Keratinocyte (primary cell): ENCODE measurements at regions not wholly inside any gene's neighbourhood (a gene's known extent, or its start where the extent isn't known, plus 50 kb on each side); places are given as distances from the start of the nearest gene placed in this dataset.

Experiments
- EZH2 ChIP-seq: IDR thresholded peaks from one replicate; pipeline ENCODE4 v1.6.1; 2012; ENCODE audit warnings: inconsistent platforms, mild to moderate bottlenecking, low read length, moderate library complexity
- TF ChIP-seq, protein P1 (sequence below), 3 experiments: IDR thresholded peaks in 1 of 3; conservative IDR thresholded peaks in 1 of 3; optimal IDR thresholded peaks in 1 of 3; 2 replicates in 2 of 3; 3 replicates in 1 of 3; pipeline versions ENCODE3 to v1.5.1; 2011; ENCODE audit warnings: low read length in 3 of 3, mild to moderate bottlenecking in 3 of 3, moderate library complexity in 2 of 3, control low read depth in 1 of 3, inconsistent platforms in 1 of 3; ENCODE audit not compliant: insufficient read depth in 2 of 3; ENCODE audit errors: extremely low read depth in 1 of 3

GRCh38 chr5:111854186-111854585 lies 97.2 kb upstream of the NREP start:
- TF ChIP-seq, protein P1, sequence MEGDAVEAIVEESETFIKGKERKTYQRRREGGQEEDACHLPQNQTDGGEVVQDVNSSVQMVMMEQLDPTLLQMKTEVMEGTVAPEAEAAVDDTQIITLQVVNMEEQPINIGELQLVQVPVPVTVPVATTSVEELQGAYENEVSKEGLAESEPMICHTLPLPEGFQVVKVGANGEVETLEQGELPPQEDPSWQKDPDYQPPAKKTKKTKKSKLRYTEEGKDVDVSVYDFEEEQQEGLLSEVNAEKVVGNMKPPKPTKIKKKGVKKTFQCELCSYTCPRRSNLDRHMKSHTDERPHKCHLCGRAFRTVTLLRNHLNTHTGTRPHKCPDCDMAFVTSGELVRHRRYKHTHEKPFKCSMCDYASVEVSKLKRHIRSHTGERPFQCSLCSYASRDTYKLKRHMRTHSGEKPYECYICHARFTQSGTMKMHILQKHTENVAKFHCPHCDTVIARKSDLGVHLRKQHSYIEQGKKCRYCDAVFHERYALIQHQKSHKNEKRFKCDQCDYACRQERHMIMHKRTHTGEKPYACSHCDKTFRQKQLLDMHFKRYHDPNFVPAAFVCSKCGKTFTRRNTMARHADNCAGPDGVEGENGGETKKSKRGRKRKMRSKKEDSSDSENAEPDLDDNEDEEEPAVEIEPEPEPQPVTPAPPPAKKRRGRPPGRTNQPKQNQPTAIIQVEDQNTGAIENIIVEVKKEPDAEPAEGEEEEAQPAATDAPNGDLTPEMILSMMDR (optimal IDR thresholded peaks at IDR 0.05 in 1 of 3, IDR thresholded peaks at IDR 0.05 in 1 of 3, conservative IDR thresholded peaks at IDR 0.05 in 1 of 3; ENCODE audit: extremely low read depth in 1 of 3, insufficient read depth in 2 of 3, low read length in 3 of 3), result no peak
- no peak for TF ChIP-seq EZH2
